ENCODE measurements at regions not wholly inside any gene's neighbourhood (a gene's known extent, or its start where the extent isn't known, plus 50 kb on each side); places are given as distances from the start of the nearest gene placed in this dataset.

GRCh38 chr20:60967431-60968316 lies 284.4 kb upstream of the CDH4 start:
- FAIRE-seq = no peak
- no peak for TF ChIP-seq TAF1 (IDR thresholded peaks at IDR 0.05; ENCODE audit: low read depth, low read length)
- TF ChIP-seq SPI1 (IDR thresholded peaks at IDR 0.05; ENCODE audit: low read depth, low read length) = no peak
- no peak for TF ChIP-seq POLR2A (IDR thresholded peaks at IDR 0.05; ENCODE audit: low read depth, low read length)
- no peak for TF ChIP-seq POU2F2 (IDR thresholded peaks at IDR 0.05; ENCODE audit: low read depth, low read length)
- TF ChIP-seq POLR2AphosphoS5 (IDR thresholded peaks at IDR 0.05; ENCODE audit: low read depth, low read length) = no peak
- no peak for DNase-seq (ENCODE audit: insufficient read length, low spot score)

DNA sequence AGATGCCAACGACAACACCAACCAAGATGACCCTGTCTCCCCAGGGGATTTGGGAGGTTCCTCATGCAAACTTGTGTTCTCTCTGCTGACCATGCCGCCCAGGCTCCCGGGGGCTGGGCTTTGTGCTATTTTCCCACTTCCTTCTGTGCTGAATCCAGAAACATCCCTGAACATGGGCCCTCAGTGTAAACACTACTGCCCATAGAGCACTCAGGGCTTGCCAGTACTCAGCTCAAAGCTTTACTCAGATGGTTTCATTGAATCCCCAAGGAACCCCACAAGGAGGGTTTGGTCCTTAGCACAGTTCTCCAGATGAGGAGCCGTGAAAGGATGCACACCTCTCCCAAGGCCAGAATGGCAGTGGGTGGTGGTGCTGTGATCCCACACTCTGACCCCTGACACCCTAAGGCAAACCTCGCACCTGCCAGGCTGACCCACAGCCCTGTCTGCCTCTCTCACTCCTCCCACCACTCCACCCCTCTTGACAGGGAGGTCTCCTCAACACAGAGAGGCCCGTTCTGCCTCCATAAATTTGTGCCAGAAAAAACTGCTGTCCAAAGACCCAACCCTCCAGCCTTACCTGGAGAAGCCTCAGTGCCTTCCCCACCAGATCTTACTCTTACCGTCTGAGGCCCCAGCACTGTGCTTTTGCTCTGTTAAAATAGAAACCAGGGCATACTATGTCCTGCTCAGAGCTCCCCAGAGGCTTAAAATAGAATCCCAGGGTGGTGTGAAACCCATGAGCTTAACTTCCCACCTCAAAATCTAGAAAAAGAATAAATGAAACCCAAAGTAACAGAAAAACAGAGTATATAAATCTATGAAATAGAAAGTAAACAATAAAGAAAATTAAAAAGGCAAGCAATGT lies 283.0 kb upstream of the CDH4 start:
- TF ChIP-seq POLR2AphosphoS5 (IDR thresholded peaks at IDR 0.05; ENCODE audit: low read depth, low read length) (no peak), TAF1 (IDR thresholded peaks at IDR 0.05; ENCODE audit: low read depth, low read length) (no peak), POU2F2 (IDR thresholded peaks at IDR 0.05; ENCODE audit: low read depth, low read length) (no peak), POLR2A (IDR thresholded peaks at IDR 0.05; ENCODE audit: low read depth, low read length) (no peak), PAX5 (IDR thresholded peaks at IDR 0.05; ENCODE audit: insufficient read depth, low read length, severe bottlenecking) (no peak), SPI1 (IDR thresholded peaks at IDR 0.05; ENCODE audit: low read depth, low read length) (no peak)
- FAIRE-seq (no peak), DNase-seq (ENCODE audit: insufficient read length, low spot score) (no peak)

GRCh38 chr20:60970601-60971000 lies 281.5 kb upstream of the CDH4 start:
- TF ChIP-seq POLR2AphosphoS5 (IDR thresholded peaks at IDR 0.05; ENCODE audit: low read depth, low read length) (no peak), TAF1 (IDR thresholded peaks at IDR 0.05; ENCODE audit: low read depth, low read length) (no peak), POU2F2 (IDR thresholded peaks at IDR 0.05; ENCODE audit: low read depth, low read length) (no peak)
- DNase-seq (ENCODE audit: insufficient read length, low spot score) = no peak
- FAIRE-seq = no peak

DNA sequence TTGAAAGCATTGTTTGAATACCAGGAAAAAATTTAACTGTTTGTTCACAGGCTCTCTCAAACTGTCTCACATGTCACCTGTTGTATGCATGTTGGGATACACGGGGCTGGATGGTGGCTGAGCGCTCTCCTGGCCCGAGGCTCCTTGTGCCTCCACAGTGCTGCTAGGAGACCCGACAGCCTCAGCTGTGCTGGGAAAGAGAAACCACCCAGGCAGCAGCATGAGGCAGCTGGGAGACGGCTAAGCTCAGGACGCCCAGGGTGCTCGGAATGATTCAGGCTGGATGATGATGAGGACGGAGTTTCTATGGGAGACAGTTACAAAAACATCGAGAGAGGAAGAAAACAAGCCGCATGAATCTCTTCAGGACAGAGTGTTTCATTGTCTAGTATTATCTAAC lies 278.0 kb upstream of the CDH4 start:
- DNase-seq (ENCODE audit: insufficient read length, low spot score) (no peak), FAIRE-seq (no peak)
- TF ChIP-seq POLR2A (IDR thresholded peaks at IDR 0.05; ENCODE audit: low read depth, low read length) (no peak), POLR2AphosphoS5 (IDR thresholded peaks at IDR 0.05; ENCODE audit: low read depth, low read length) (no peak), POU2F2 (IDR thresholded peaks at IDR 0.05; ENCODE audit: low read depth, low read length) (no peak), SPI1 (IDR thresholded peaks at IDR 0.05; ENCODE audit: low read depth, low read length) (no peak), TAF1 (IDR thresholded peaks at IDR 0.05; ENCODE audit: low read depth, low read length) (no peak), PAX5 (IDR thresholded peaks at IDR 0.05; ENCODE audit: insufficient read depth, low read length, severe bottlenecking) (no peak)

DNA sequence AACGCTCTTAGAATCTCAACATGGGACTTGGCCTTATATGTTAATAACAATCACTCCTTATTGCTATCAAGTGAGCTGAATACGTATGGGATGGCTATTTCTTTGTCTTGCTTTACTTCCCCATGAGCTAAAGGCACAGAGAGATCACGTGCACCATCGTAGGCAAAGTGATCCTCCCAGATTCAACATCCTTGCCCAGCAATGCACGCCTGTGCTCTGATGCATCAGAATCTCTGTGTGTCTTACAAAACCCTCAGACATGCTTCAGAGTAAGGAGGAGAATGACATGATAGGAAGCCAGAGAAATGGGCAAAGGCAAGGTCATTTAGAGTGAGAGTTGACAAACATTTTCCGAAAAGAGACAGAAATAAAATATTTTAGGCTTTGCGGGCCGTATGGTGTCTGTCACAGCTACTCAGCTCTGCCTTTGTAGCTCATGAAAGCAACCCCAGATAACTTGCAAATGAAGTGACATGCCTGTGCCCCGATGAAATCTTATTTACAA lies 277.6 kb upstream of the CDH4 start:
- FAIRE-seq = no peak

DNA sequence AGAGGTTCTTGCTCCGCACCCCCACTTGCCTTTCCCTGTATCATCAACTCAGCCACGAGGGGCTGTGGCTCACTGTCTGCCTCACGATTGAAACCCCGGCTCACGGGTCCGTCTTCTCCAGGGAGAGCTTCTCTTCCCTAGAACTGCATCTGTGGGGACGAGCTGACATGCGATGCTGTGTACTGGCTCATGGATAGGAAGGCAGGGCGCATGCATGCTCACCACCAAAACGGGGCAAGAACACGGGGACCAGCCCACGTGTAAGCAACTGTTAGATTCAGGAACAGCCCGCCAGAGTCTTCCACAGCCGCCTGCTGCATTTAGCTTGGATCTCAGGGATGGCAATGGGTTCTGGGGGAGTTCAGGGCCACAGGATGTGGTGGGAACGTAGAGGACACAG lies 275.9 kb upstream of the CDH4 start:
- FAIRE-seq (no peak), DNase-seq (ENCODE audit: insufficient read length, low spot score) (no peak)
- TF ChIP-seq POLR2AphosphoS5 (IDR thresholded peaks at IDR 0.05; ENCODE audit: low read depth, low read length) = no peak
- no peak for TF ChIP-seq TAF1 (IDR thresholded peaks at IDR 0.05; ENCODE audit: low read depth, low read length)
- TF ChIP-seq PAX5 (IDR thresholded peaks at IDR 0.05; ENCODE audit: insufficient read depth, low read length, severe bottlenecking) = no peak
- no peak for TF ChIP-seq POU2F2 (IDR thresholded peaks at IDR 0.05; ENCODE audit: low read depth, low read length)
- no peak for TF ChIP-seq POLR2A (IDR thresholded peaks at IDR 0.05; ENCODE audit: low read depth, low read length)
- no peak for TF ChIP-seq SPI1 (IDR thresholded peaks at IDR 0.05; ENCODE audit: low read depth, low read length)

More for the DNA sequence above, 277.6 kb upstream of the CDH4 start:
- TF ChIP-seq POU2F2 (IDR thresholded peaks at IDR 0.05; ENCODE audit: low read depth, low read length) (no peak), PAX5 (IDR thresholded peaks at IDR 0.05; ENCODE audit: insufficient read depth, low read length, severe bottlenecking) (no peak), POLR2AphosphoS5 (IDR thresholded peaks at IDR 0.05; ENCODE audit: low read depth, low read length) (no peak), TAF1 (IDR thresholded peaks at IDR 0.05; ENCODE audit: low read depth, low read length) (no peak), SPI1 (IDR thresholded peaks at IDR 0.05; ENCODE audit: low read depth, low read length) (no peak), POLR2A (IDR thresholded peaks at IDR 0.05; ENCODE audit: low read depth, low read length) (no peak)
- no peak for DNase-seq (ENCODE audit: insufficient read length, low spot score)

GRCh38 chr20:60976913-60977312 lies 275.1 kb upstream of the CDH4 start:
- TF ChIP-seq TAF1 (IDR thresholded peaks at IDR 0.05; ENCODE audit: low read depth, low read length) (no peak), POLR2AphosphoS5 (IDR thresholded peaks at IDR 0.05; ENCODE audit: low read depth, low read length) (no peak), POLR2A (IDR thresholded peaks at IDR 0.05; ENCODE audit: low read depth, low read length) (no peak), PAX5 (IDR thresholded peaks at IDR 0.05; ENCODE audit: insufficient read depth, low read length, severe bottlenecking) (no peak), SPI1 (IDR thresholded peaks at IDR 0.05; ENCODE audit: low read depth, low read length) (no peak), POU2F2 (IDR thresholded peaks at IDR 0.05; ENCODE audit: low read depth, low read length) (no peak)
- no peak for FAIRE-seq

DNA sequence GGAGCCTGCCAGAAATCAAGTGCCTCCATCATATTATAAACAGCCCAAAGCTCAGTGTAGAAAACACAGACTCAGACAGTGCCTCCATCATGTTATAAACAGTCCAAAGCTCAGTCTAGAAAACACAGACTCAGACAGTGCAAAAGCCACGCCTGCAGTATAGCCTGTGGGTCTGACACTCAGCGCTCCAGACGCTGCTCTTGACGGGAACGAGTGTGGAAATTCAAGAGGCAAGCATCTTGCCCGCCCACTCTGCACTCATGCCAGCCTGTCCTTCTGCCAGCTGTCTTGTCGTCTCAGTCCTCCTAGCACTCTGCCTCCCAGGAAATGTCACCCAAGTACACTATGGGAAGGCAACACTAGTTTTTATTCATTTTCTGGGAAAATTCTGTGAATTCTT lies 274.2 kb upstream of the CDH4 start:
- DNase-seq (ENCODE audit: insufficient read length, low spot score) (no peak), FAIRE-seq (no peak)
- TF ChIP-seq POLR2AphosphoS5 (IDR thresholded peaks at IDR 0.05; ENCODE audit: low read depth, low read length) (no peak), SPI1 (IDR thresholded peaks at IDR 0.05; ENCODE audit: low read depth, low read length) (no peak), POU2F2 (IDR thresholded peaks at IDR 0.05; ENCODE audit: low read depth, low read length) (no peak), PAX5 (IDR thresholded peaks at IDR 0.05; ENCODE audit: insufficient read depth, low read length, severe bottlenecking) (no peak), TAF1 (IDR thresholded peaks at IDR 0.05; ENCODE audit: low read depth, low read length) (no peak), POLR2A (IDR thresholded peaks at IDR 0.05; ENCODE audit: low read depth, low read length) (no peak)

More at GRCh38 chr20:60976913-60977312, 275.1 kb upstream of the CDH4 start:
- no peak for DNase-seq (ENCODE audit: insufficient read length, low spot score)

DNA sequence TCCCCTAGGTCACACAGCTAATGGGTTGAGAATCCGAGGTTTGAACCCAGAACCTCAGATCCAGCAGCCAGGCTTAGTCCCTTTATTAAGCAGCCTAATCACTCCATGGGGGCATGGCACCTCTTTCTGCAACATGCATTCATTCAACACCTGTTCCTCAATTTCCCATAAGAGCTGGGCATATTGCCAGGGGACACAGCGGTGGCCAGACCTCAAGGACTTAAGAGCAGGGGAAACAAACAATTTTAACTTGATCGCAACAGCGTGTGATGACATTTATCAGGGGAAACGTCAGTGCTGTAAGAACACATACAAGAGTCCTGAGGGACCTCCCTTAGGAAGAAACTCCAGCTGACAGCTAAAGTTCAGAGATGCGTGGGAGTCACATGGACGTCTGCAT lies 267.4 kb upstream of the CDH4 start:
- no peak for DNase-seq (ENCODE audit: insufficient read length, low spot score)
- no peak for FAIRE-seq
- no peak for TF ChIP-seq SPI1 (IDR thresholded peaks at IDR 0.05; ENCODE audit: low read depth, low read length)
- no peak for TF ChIP-seq POLR2A (IDR thresholded peaks at IDR 0.05; ENCODE audit: low read depth, low read length)
- TF ChIP-seq TAF1 (IDR thresholded peaks at IDR 0.05; ENCODE audit: low read depth, low read length) = no peak

Measured in GM12891 (cell line).